Type B pancreatic cell (in vitro differentiated cells): ENCODE measurements at regions not wholly inside any gene's neighbourhood (a gene's known extent, or its start where the extent isn't known, plus 50 kb on each side); places are given as distances from the start of the nearest gene placed in this dataset.

Experiments used
- DNase-seq: peaks from one replicate; pipeline ENCODE4 v3.0.0; 2021; ENCODE audit warnings: mixed read lengths; ENCODE audit not compliant: unreplicated experiment; ENCODE audit errors: extremely low spot score
- H3K27ac Mint-ChIP-seq: 2 replicates; pipeline ENCODE4 v1.8.0; 2021; ENCODE audit warnings: mild to moderate bottlenecking, mixed read lengths
- H3K27me3 Mint-ChIP-seq: 2 replicates; pipeline ENCODE4 v1.8.0; 2021; ENCODE audit warnings: mixed read lengths
- H3K36me3 Mint-ChIP-seq: 2 replicates; pipeline ENCODE4 v1.8.0; 2021; ENCODE audit warnings: mixed read lengths
- H3K4me1 Mint-ChIP-seq: one replicate; pipeline ENCODE4 v1.8.0; 2021; ENCODE audit warnings: mixed read lengths; ENCODE audit not compliant: unreplicated experiment
- H3K4me3 Mint-ChIP-seq: 2 replicates; pipeline ENCODE4 v1.8.0; 2021; ENCODE audit warnings: mild to moderate bottlenecking, mixed read lengths
- H3K9me3 Mint-ChIP-seq: 2 replicates; pipeline ENCODE4 v1.8.0; 2021; ENCODE audit warnings: mixed read lengths
- CTCF ChIP-seq: fragments of 200-600 bp; sonication (generic); conservative IDR thresholded peaks from 2 replicates; pipeline ENCODE4 v1.5.0; 2021; ENCODE audit warnings: antibody characterized with exemption, mild to moderate bottlenecking

DNA sequence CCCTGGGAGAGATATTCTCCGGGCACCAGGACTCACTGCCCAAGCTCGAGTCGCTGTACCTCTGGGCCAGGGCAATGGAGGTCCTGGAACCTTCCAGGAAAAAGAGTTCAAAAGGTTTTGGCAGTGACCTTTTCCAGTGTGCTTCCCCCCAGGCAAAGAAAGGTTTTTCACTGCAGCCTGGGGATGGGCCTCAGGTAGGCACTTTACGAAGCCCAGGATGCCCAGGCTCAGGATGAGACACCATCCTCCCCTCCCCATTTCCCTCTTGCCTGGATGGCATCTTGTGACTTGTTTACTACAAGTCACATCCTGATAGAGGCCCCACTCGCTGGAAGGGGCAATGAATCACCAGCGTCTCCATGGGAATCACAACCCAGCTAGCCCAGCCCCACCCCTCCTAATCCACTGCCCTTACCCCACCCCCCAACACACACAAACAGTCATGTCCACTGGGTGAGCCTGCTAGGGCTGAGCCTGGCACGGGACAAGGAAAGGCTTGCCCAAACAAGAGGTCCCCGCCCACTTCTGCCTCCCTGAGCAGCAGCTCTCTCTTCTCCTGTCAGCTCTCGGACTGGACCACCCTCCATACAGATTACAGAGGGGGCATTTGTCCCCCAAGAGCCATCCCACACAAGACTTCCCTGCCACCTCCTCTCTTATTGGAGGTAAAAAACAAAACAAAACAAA, 93.8 kb upstream of the SMNDC1 start:
- H3K4me1 Mint-ChIP-seq: peaks cover 31% of the 10 kb centered on the region
- H3K27me3 Mint-ChIP-seq: peaks cover 2% of the 10 kb centered on the region
- no peak for DNase-seq
- TF ChIP-seq CTCF: no peak
- H3K9me3 Mint-ChIP-seq: no peaks in the 10 kb centered on the region
- peak overlapping the region; percentile 16 for H3K4me3 Mint-ChIP-seq
- H3K36me3 Mint-ChIP-seq: no peaks in the 10 kb centered on the region
- H3K27ac Mint-ChIP-seq: peak overlapping the region; percentile 87

GRCh38 chr10:110399106-110399964, 94.6 kb upstream of the SMNDC1 start:
- TF ChIP-seq CTCF: no peak
- no peaks in the 10 kb centered on the region for H3K36me3 Mint-ChIP-seq
- H3K9me3 Mint-ChIP-seq: no peaks in the 10 kb centered on the region
- peak overlapping the region; percentile 87 for H3K27ac Mint-ChIP-seq
- H3K4me3 Mint-ChIP-seq: peak overlapping the region; percentile 16
- no peak for DNase-seq
- H3K27me3 Mint-ChIP-seq: no peaks in the 10 kb centered on the region
- H3K4me1 Mint-ChIP-seq: peaks cover 26% of the 10 kb centered on the region

- H3K27me3 Mint-ChIP-seq: no peaks in the 10 kb centered on the region
- peaks cover 26% of the 10 kb centered on the region for H3K4me1 Mint-ChIP-seq
- H3K36me3 Mint-ChIP-seq: no peaks in the 10 kb centered on the region
- no peaks in the 10 kb centered on the region for H3K9me3 Mint-ChIP-seq
- TF ChIP-seq CTCF: no peak
- H3K4me3 Mint-ChIP-seq: no peak overlapping the region
- no peak overlapping the region for H3K27ac Mint-ChIP-seq
- DNase-seq: no peak
Observed at GRCh38 chr10:110399965-110400933, 95.5 kb upstream of the SMNDC1 start.

DNA sequence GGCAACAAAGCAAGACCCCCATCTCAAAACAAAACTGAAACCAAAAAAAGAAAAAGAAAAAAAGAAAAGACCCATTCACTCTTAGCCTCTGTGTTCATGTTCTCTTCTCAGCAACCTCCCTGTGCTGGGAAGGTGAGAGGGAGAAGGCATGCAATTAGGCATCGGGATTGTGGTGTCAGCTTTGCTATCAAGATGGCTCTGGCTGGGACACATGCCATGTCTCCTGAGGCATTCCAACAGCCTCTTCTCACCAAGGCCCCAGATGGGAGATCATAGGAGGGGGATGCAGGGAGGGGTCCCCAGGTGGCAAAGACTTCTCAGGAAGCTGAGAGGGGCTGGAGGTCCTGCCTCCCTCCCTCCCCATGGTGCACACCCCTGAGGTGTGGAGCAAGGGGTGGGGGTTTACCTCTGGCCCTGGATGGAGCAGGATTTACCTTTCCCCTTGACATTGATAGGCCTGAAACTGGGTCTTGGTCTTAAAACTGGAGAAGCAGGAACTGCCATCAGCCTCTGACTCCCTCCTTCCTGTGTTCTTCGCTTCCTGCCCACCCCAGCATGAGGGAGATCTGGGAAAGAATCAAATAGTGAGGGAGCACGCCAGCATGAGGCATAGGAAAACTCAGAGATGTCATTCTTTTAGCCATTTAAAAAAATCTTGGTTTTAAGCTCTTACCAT, 96.2 kb upstream of the DUSP5 start:
- no peak for TF ChIP-seq CTCF
- H3K4me1 Mint-ChIP-seq: peaks cover 16% of the 10 kb centered on the region
- no peak overlapping the region for H3K4me3 Mint-ChIP-seq
- H3K27me3 Mint-ChIP-seq: no peaks in the 10 kb centered on the region
- no peaks in the 10 kb centered on the region for H3K36me3 Mint-ChIP-seq
- H3K9me3 Mint-ChIP-seq: no peaks in the 10 kb centered on the region
- no peak overlapping the region for H3K27ac Mint-ChIP-seq
- no peak for DNase-seq

DNA sequence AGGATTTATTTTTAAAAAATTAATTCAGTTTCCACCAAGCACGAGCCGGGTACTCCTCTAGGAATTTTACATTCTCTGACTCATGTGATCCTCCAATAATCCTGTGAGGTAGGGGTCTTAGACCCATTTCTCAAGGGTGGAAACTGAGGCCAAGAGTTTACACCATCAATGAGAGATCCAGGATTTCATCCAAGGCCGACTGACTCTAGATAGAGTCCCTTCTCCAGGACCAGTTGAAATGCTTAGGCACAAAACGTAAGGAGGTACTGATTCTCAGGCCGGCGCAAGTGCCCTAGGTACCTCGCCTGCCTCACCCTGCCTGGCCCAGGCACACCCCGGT, 95.7 kb upstream of the DUSP5 start:
- no peak for TF ChIP-seq CTCF
- H3K27ac Mint-ChIP-seq: no peak overlapping the region
- no peak overlapping the region for H3K4me3 Mint-ChIP-seq
- H3K36me3 Mint-ChIP-seq: no peaks in the 10 kb centered on the region
- DNase-seq: no peak
- H3K4me1 Mint-ChIP-seq: peaks cover 18% of the 10 kb centered on the region
- no peaks in the 10 kb centered on the region for H3K27me3 Mint-ChIP-seq
- H3K9me3 Mint-ChIP-seq: no peaks in the 10 kb centered on the region
